Left colon (tissue), 2 donors: ENCODE measurements at regions not wholly inside any gene's neighbourhood (a gene's known extent, or its start where the extent isn't known, plus 50 kb on each side); places are given as distances from the start of the nearest gene placed in this dataset.

Experiments used
- ATAC-seq: fragments of 200-7000 bp; cut with Tn5 transposase; one replicate; pipeline ENCODE4 v1.9.1; 2020; ENCODE audit warnings: mild to moderate bottlenecking, moderate library complexity
- DNase-seq, 2 donors: peaks; one replicate each; pipeline ENCODE4 v3.0.0-alpha.2; 2020
- intact Hi-C, 2 donors: fragments of 100-400 bp; cut with DNase I in 1 of 2; cut with micrococcal nuclease in 1 of 2; formaldehyde crosslinking; loops; one replicate each; pipeline versions ENCODE4 v1.11.2 to v1.14.0; 2022; cut with DNase I, micrococcal nuclease
- donor health status: DM: no; HTN: no; CAD: no.
- donor health status: DM: yes; HTN: yes; CAD: no.

GRCh38 chr2:150182566-150183235 is 304.8 kb downstream of the RND3 start:
- intact Hi-C loops = no loop called here
- ATAC-seq (no peak), DNase-seq (no peak)

- intact Hi-C loops = no loop called here
- ATAC-seq = no peak
Measured at GRCh38 chr2:150178591-150178990, 308.9 kb downstream of the RND3 start.

GRCh38 chr2:150174971-150175421 is 312.5 kb downstream of the RND3 start:
- ATAC-seq (peak; percentile 95), DNase-seq (no peak)
- intact Hi-C loops = no loop called here

More at GRCh38 chr2:150178591-150178990, 308.9 kb downstream of the RND3 start:
- DNase-seq = no peak

DNA sequence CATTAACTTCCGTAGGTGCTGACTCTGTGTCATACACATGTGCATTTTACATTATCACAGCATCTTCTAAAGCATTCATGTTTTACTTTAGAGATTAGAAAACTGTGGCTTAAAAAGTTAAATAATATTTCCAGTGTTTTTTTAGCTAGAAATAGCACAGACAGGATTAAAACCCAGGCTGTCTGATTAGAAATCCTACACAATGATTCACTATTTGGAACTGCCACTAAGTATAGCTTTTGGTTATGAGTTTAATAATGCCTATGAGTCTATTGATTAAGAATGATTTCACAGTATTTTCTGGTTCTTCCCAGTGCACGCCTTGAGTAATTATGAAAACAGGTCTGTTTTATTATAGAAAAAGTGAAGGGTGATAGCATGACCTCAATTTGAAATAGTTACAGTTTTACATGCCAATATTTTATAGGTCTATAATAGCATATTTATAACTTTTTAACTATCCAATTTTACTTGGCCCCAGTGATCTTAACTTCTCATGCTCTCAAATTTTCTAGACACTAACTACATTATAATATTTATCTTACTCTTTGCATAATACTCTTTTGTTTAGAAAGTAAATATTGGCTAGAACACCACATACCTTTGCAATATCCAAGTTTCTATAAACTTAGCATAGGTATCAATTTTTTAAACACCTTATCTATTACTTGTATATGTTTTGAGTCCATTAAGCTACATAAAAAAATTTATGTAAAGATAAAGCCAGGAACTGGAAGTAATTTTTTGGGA is 313.2 kb downstream of the RND3 start:
- DNase-seq (no peak), ATAC-seq (peak; percentile 67)
- intact Hi-C loops = no loop called here

- DNase-seq (no peak), ATAC-seq (no peak)
- intact Hi-C loops = no loop called here
Measured at GRCh38 chr2:150171065-150171548, 316.4 kb downstream of the RND3 start.

- peak; percentile 84 for ATAC-seq
- DNase-seq = peak in 1 of 2 donors; percentile 33
- intact Hi-C loops = no loop called here
Measured at GRCh38 chr2:150169237-150169629, 318.2 kb downstream of the RND3 start.

DNA sequence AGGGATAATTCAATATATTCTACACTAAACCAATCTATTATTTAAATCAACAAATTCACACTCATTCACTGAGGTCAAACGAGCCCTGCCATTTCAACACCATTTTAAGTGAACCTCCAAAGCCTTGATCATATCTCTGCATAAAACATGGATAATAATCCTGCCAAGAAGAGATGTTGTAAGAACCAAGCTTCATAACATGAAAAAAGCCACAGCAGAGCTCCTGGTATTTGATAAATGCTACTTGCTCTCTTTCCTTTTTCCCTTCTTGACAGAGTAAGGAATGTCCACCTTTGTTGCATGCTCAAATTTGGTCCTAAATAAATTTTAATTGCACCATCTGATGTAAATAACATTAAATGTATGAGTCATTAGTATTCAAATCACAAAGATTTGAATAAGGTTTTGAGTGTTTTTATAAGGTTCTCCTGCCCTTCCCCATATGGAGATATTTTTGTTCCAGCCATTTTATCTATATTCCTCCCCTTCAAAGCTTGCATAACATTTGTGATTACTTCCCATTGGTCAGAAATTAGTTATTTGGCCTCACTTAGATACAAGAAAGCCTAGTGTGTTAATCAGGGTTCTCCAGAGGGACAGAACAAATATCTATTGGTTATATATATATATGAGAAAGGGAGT is 318.8 kb downstream of the RND3 start:
- ATAC-seq = no peak
- no peak for DNase-seq
- intact Hi-C loops = no loop called here

- intact Hi-C loops = no loop called here
- ATAC-seq (no peak), DNase-seq (no peak)
Measured at GRCh38 chr2:150167711-150168110, 319.8 kb downstream of the RND3 start.

DNA sequence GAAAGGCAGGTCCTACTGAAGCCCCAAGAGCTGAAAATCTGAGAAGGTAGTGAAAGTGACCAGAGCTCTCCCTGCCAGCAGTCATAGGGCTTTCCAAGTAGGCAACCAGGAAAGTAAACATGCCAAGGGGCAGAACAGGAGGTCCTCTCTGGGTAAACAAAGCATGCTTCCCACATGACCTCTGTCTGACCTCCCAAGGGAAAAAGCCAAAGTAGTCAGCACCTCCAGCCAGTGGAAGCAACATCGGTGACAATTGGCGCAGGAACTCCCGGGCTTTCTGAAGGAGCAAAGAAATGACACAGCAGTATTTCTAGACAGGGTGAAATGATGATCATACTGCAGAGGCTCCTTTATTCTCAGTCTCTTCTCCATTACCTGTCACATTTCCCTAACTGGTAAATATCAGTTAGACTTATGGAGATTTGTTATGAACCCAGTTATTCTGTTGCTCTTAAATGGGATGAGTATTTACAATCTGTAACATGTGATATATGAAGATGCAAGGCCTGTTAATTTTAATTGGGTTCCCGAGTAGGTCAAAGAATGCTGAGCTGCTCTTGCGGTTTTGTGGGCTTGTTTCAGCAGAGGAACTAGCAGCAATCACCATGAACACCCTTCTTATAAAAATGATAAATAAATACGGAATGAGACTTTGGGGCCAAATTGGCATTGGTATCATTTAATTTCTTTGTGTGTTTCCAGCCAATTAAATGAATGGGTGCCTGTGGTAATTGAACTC is 321.0 kb downstream of the RND3 start:
- no peak for ATAC-seq
- no peak for DNase-seq
- intact Hi-C loops = no loop called here

DNA sequence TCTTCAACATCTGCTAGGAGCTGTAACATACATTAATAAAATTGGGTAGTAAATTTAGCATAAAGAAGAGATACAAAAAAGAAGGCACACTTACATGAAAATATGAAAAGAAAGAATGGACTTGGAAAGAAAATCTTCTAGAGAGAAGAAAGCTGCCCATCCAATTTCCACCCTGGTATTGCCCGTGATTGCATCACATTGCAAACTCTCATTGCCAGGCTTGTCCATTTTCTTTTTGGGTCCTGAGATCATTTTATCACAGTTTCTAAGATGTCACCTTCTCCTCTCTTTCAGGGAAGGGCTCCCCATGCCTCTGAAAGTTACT is 321.5 kb downstream of the RND3 start:
- no peak for ATAC-seq
- no peak for DNase-seq
- intact Hi-C loops = no loop called here

DNA sequence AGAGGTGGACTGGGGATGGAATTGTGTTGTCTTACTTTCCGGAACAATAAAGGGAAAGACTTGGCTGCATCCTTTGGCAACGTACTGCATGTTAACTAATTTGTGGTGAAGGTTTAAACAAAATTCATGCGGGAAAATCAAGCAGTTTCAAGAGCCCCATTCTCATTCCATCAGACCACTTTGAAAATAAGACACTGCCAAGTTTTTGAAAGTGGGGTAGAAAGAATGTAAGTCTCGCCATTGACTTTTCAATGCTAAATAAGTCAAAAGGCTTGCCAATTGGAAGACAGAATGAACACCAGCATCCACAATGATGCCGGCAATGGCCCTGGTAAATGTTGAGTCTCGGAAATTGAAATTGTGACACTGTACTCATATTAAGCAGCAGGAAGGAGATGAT is 322.0 kb downstream of the RND3 start:
- DNase-seq = no peak
- ATAC-seq = no peak
- intact Hi-C loops = no loop called here

- DNase-seq (no peak), ATAC-seq (no peak)
- intact Hi-C loops = no loop called here
Measured at GRCh38 chr2:150162241-150162942, 325.1 kb downstream of the RND3 start.

- intact Hi-C loops = no loop called here
- no peak for ATAC-seq
Measured at GRCh38 chr2:150160058-150160457, 327.4 kb downstream of the RND3 start.

DNA sequence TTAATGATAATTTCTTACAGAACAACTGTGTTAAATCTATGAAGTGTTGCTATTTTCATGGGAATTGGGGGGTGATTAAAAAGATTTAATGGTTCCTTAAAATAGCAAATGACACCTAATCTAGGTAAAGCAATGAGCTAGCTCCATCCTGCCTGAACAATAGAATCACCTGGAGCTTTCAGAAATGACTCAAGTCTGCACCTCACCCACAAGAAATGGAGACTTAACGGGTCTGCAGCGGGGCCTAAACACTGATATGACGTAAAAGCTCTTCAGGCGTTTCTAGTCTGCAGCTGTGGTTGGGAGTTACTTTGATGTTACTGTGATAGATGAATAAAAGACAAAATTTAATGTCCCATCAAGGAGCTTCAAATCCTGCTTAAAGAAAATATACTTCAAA is 328.2 kb downstream of the RND3 start:
- no peak for DNase-seq
- intact Hi-C loops = no loop called here
- no peak for ATAC-seq

More at GRCh38 chr2:150160058-150160457, 327.4 kb downstream of the RND3 start:
- DNase-seq = no peak

- DNase-seq (no peak), ATAC-seq (no peak)
- intact Hi-C loops = no loop called here
Measured at GRCh38 chr2:150156876-150157275, 330.6 kb downstream of the RND3 start.

- no peak for DNase-seq
- intact Hi-C loops = no loop called here
- ATAC-seq = no peak
Measured at GRCh38 chr2:150156415-150156814, 331.1 kb downstream of the RND3 start.

DNA sequence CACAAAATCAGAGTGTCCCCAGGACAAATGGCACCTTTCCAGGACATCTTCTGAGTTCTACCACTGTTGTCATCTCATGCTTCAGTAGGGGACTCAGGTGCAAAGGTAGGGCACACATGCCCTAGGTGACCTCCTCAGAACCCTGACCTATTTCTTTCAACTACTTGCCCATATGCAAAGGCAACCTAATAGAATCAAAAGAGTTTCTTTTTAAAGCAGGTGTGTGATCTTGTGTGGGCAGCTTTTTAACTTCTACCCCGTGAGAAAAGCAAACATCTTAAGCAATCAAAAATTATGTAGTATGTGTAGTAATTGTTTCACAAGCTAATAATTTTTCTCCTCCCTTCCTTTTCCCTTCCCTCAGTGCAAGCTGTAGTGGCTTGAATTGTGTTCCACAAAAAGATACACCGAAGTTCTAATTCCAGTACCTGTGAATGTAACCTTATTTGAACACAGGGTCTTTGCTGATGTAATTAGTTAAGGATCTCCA is 333.1 kb downstream of the RND3 start:
- intact Hi-C loops = no loop called here
- DNase-seq (no peak), ATAC-seq (peak; percentile 15)

- intact Hi-C loops = no loop called here
- DNase-seq (no peak), ATAC-seq (no peak)
Measured at GRCh38 chr2:150153646-150154307, 333.7 kb downstream of the RND3 start.
